Ectodermal cell (in vitro differentiated cells): ENCODE measurements at regions not wholly inside any gene's neighbourhood (a gene's known extent, or its start where the extent isn't known, plus 50 kb on each side); places are given as distances from the start of the nearest gene placed in this dataset.

ENCODE experiments used
- H3K27ac ChIP-seq: 2 replicates; pipeline ENCODE4 v1.7.0; 2013; ENCODE audit warnings: mild to moderate bottlenecking, low read depth, low read length; ENCODE audit not compliant: insufficient read depth, poor library complexity, severe bottlenecking
- H3K27me3 ChIP-seq: 2 replicates; pipeline ENCODE4 v1.7.0; 2013; ENCODE audit warnings: mild to moderate bottlenecking, low read length; ENCODE audit not compliant: insufficient read depth, control insufficient read depth, poor library complexity, severe bottlenecking
- H3K36me3 ChIP-seq: one replicate; pipeline ENCODE4 v1.7.0; 2013; ENCODE audit warnings: low read length; ENCODE audit not compliant: control insufficient read depth, insufficient read depth
- H3K4me1 ChIP-seq: one replicate; pipeline ENCODE4 v1.7.0; 2013; ENCODE audit warnings: low read length; ENCODE audit not compliant: control insufficient read depth, insufficient read depth
- H3K4me3 ChIP-seq: 2 replicates; pipeline ENCODE4 v1.7.0; 2013; ENCODE audit warnings: low read depth, low read length, control low read depth; ENCODE audit not compliant: insufficient read depth
- H3K9me3 ChIP-seq: 2 replicates; pipeline ENCODE4 v1.7.0; 2013; ENCODE audit warnings: mild to moderate bottlenecking, low read length, moderate library complexity; ENCODE audit not compliant: control insufficient read depth
- WGBS, 2 experiments: methylation state at CpG; one replicate each; pipeline ENCODE4 v1.1.7; 2013; ENCODE audit warnings: missing lambda C conversion rate in 2 of 2; 5-methylcytosine and 5-hydroxymethylcytosine counted together

- no peaks in the 10 kb centered on the region for H3K9me3 ChIP-seq
- no peaks in the 10 kb centered on the region for H3K27me3 ChIP-seq
- no peak overlapping the region for H3K4me3 ChIP-seq
- no peak overlapping the region for H3K27ac ChIP-seq
- H3K4me1 ChIP-seq = peaks cover 7% of the 10 kb centered on the region
- 86 to 87% methylated on average over 2 to 3 of the region's 3 CpGs for WGBS, 2 experiments
- H3K36me3 ChIP-seq = no peaks in the 10 kb centered on the region
Observed at GRCh38 chr2:212646698-212647366, 108.2 kb upstream of the ERBB4 start.

GRCh38 chr2:212644195-212644837, 105.7 kb upstream of the ERBB4 start:
- H3K36me3 ChIP-seq = no peaks in the 10 kb centered on the region
- H3K27me3 ChIP-seq = no peaks in the 10 kb centered on the region
- no peak overlapping the region for H3K27ac ChIP-seq
- H3K4me1 ChIP-seq = peaks cover 7% of the 10 kb centered on the region
- H3K4me3 ChIP-seq = no peak overlapping the region
- H3K9me3 ChIP-seq = no peaks in the 10 kb centered on the region
- 85 to 87% methylated on average over 3 of the region's 3 CpGs for WGBS, 2 experiments

- Histone ChIP-seq H3K27me3 (no peaks in the 10 kb centered on the region), H3K4me3 (no peak overlapping the region), H3K9me3 (no peaks in the 10 kb centered on the region), H3K4me1 (peaks cover 7% of the 10 kb centered on the region), H3K27ac (no peak overlapping the region), H3K36me3 (no peaks in the 10 kb centered on the region)
- 100% methylated on average over 1 of the region's 1 CpG; no CpG with 5 or more reads in 1 of the 2 experiments for WGBS, 2 experiments
Observed at GRCh38 chr2:212640428-212640827, 101.8 kb upstream of the ERBB4 start.

GRCh38 chr2:212638694-212639093, 100.1 kb upstream of the ERBB4 start:
- no peaks in the 10 kb centered on the region for H3K27me3 ChIP-seq
- no peaks in the 10 kb centered on the region for H3K4me1 ChIP-seq
- WGBS, 2 experiments = 80 to 100% methylated on average over 2 of the region's 2 CpGs
- H3K36me3 ChIP-seq = no peaks in the 10 kb centered on the region
- no peaks in the 10 kb centered on the region for H3K9me3 ChIP-seq
- H3K4me3 ChIP-seq = no peak overlapping the region
- H3K27ac ChIP-seq = no peak overlapping the region

GRCh38 chr2:212628586-212628985, 90.0 kb upstream of the ERBB4 start:
- no peaks in the 10 kb centered on the region for H3K4me1 ChIP-seq
- no peak overlapping the region for H3K4me3 ChIP-seq
- H3K27ac ChIP-seq = no peak overlapping the region
- no peaks in the 10 kb centered on the region for H3K27me3 ChIP-seq
- no peaks in the 10 kb centered on the region for H3K9me3 ChIP-seq
- H3K36me3 ChIP-seq = no peaks in the 10 kb centered on the region
- 100% methylated on average over 1 of the region's 1 CpG for WGBS, 2 experiments

- Histone ChIP-seq H3K4me3 (no peak overlapping the region), H3K36me3 (no peaks in the 10 kb centered on the region), H3K4me1 (no peaks in the 10 kb centered on the region), H3K27ac (no peak overlapping the region), H3K9me3 (no peaks in the 10 kb centered on the region), H3K27me3 (no peaks in the 10 kb centered on the region)
- 93 to 98% methylated on average over 5 of the region's 5 CpGs for WGBS, 2 experiments
Observed at GRCh38 chr2:212626371-212626918, 87.8 kb upstream of the ERBB4 start.

GRCh38 chr2:212619954-212620353, 81.4 kb upstream of the ERBB4 start:
- Histone ChIP-seq H3K4me3 (no peak overlapping the region), H3K9me3 (no peaks in the 10 kb centered on the region), H3K36me3 (no peaks in the 10 kb centered on the region), H3K4me1 (no peaks in the 10 kb centered on the region), H3K27ac (no peak overlapping the region), H3K27me3 (no peaks in the 10 kb centered on the region)
- 92 to 100% methylated on average over 1 of the region's 1 CpG for WGBS, 2 experiments

- Histone ChIP-seq H3K4me3 (no peak overlapping the region), H3K9me3 (no peaks in the 10 kb centered on the region), H3K27ac (no peak overlapping the region), H3K4me1 (no peaks in the 10 kb centered on the region), H3K36me3 (no peaks in the 10 kb centered on the region), H3K27me3 (no peaks in the 10 kb centered on the region)
- WGBS, 2 experiments = 78 to 93% methylated on average over 2 of the region's 2 CpGs
Observed at GRCh38 chr2:212618636-212619035, 80.0 kb upstream of the ERBB4 start.

- Histone ChIP-seq H3K27me3 (no peaks in the 10 kb centered on the region), H3K9me3 (no peaks in the 10 kb centered on the region), H3K4me1 (no peaks in the 10 kb centered on the region), H3K36me3 (no peaks in the 10 kb centered on the region), H3K4me3 (no peak overlapping the region), H3K27ac (no peak overlapping the region)
- WGBS, 2 experiments = 88% methylated on average over 3 of the region's 3 CpGs
Observed at GRCh38 chr2:212610872-212611425, 72.3 kb upstream of the ERBB4 start.

GRCh38 chr2:212609479-212609878, 70.9 kb upstream of the ERBB4 start:
- Histone ChIP-seq H3K4me1 (no peaks in the 10 kb centered on the region), H3K9me3 (no peaks in the 10 kb centered on the region), H3K27ac (no peak overlapping the region), H3K27me3 (no peaks in the 10 kb centered on the region), H3K4me3 (no peak overlapping the region), H3K36me3 (no peaks in the 10 kb centered on the region)
- 86 to 100% methylated on average over 2 of the region's 3 CpGs for WGBS, 2 experiments
